ENCODE measurements at regions not wholly inside any gene's neighbourhood (a gene's known extent, or its start where the extent isn't known, plus 50 kb on each side); places are given as distances from the start of the nearest gene placed in this dataset.

- TF ChIP-seq CTCF (IDR thresholded peaks at IDR 0.05) (no peak), USF2 (IDR thresholded peaks at IDR 0.05; ENCODE audit: borderline replicate concordance, low read depth, low read length) (no peak), EZH2phosphoT487 (IDR thresholded peaks at IDR 0.05; ENCODE audit: borderline replicate concordance, low read depth) (no peak)
These were observed 168.0 kb upstream of the KLF7 start for GRCh38 chr2:207333599-207334300.
